ENCODE measurements at regions not wholly inside any gene's neighbourhood (a gene's known extent, or its start where the extent isn't known, plus 50 kb on each side); places are given as distances from the start of the nearest gene placed in this dataset.

DNA sequence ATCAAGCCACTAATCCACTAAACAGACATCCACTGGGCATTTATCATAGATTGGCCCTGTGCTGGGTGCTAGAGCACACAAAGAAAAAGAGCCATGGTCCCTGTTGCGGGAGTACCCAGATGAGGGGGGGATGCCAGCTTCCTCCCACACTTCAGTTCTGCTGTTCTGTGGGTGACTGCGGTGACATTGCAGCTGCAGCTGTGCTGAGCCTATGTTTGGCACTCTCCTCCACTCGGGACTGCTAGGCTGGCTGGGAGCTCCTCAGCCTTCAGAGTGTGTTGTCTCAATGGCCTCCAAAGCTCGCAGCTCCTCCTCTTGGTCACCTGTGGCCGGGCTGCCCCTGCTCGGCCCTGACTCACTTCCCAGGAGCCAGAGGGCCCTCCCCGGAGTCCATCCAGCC, 173.2 kb downstream of the CLCN4 start:
- no peak for DNase-seq (ENCODE audit: low read depth)
- no peak overlapping the region for H3K4me3 ChIP-seq (ENCODE audit: low read depth, low read length)
- TF ChIP-seq, protein P1, sequence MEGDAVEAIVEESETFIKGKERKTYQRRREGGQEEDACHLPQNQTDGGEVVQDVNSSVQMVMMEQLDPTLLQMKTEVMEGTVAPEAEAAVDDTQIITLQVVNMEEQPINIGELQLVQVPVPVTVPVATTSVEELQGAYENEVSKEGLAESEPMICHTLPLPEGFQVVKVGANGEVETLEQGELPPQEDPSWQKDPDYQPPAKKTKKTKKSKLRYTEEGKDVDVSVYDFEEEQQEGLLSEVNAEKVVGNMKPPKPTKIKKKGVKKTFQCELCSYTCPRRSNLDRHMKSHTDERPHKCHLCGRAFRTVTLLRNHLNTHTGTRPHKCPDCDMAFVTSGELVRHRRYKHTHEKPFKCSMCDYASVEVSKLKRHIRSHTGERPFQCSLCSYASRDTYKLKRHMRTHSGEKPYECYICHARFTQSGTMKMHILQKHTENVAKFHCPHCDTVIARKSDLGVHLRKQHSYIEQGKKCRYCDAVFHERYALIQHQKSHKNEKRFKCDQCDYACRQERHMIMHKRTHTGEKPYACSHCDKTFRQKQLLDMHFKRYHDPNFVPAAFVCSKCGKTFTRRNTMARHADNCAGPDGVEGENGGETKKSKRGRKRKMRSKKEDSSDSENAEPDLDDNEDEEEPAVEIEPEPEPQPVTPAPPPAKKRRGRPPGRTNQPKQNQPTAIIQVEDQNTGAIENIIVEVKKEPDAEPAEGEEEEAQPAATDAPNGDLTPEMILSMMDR (conservative IDR thresholded peaks at IDR 0.05; ENCODE audit: low read depth, low read length) = no peak

- no peak for DNase-seq (ENCODE audit: low read depth)
- no peak overlapping the region for H3K4me3 ChIP-seq (ENCODE audit: low read depth, low read length)
- TF ChIP-seq, protein P1 (conservative IDR thresholded peaks at IDR 0.05; ENCODE audit: low read depth, low read length) = no peak
Observed at GRCh38 chrX:10341309-10341708, 184.5 kb downstream of the CLCN4 start.

DNA sequence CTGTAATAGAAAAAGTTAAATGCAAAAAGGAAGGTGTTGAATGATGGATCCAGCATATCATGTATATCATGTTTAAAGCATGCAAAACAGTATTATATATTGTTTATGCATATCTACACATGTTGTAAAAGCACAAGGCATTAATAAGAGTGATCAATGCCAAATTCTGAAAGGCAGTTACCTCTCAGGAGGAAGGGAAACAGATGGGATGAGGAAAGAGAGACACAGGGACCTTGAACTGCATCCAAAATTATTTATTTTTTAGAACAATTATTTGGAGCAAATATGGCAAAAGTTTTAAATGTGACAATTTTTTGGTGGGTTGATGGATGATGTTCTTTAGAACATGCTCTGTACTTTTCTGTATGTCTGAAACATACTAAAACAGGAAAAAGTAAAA, 193.4 kb downstream of the CLCN4 start:
- TF ChIP-seq, protein P1 (conservative IDR thresholded peaks at IDR 0.05; ENCODE audit: low read depth, low read length) = no peak
- H3K4me3 ChIP-seq (ENCODE audit: low read depth, low read length) = no peak overlapping the region
- no peak for DNase-seq (ENCODE audit: low read depth)

DNA sequence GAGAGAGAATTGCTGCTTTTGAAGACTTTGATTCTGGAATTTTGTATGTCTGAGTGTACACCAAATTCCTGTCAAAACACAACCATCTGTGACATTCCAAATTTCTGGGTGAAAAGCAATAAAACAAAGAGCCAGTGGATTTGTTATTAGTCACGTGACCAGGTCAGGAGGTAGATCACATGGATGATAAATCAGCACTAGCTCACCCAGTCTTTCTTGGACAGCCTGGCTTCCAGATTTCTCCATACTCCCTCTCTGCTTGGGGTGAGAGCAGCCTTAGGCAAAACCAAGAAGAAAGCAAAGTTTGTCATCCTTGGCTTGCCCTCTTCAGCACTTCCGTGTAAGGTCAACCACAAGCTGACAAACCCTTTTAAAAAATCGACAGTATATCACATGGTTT, 194.2 kb downstream of the CLCN4 start:
- TF ChIP-seq, protein P1 (conservative IDR thresholded peaks at IDR 0.05; ENCODE audit: low read depth, low read length) = no peak
- DNase-seq (ENCODE audit: low read depth) = no peak
- H3K4me3 ChIP-seq (ENCODE audit: low read depth, low read length) = no peak overlapping the region

DNA sequence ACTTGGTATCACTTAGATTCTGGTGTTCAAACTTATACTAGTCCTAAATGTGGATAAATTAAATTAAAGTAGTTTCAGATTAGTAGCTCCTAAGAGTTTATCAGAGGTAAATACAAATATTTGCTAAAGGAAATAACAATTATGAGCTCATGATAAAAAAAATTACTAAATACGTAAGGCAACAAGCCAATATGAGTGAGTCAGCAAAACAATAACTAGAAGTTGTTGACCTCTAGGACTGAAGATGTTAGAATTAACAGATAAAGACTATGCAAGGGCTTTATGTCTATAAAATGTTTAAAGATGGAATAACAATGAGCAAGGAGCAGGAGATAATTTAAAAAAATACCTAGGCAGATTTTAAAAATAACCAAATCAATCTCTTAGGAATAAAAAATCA, 195.8 kb downstream of the CLCN4 start:
- H3K4me3 ChIP-seq (ENCODE audit: low read depth, low read length) = no peak overlapping the region
- DNase-seq (ENCODE audit: low read depth) = no peak
- TF ChIP-seq, protein P1 (conservative IDR thresholded peaks at IDR 0.05; ENCODE audit: low read depth, low read length) = no peak

DNA sequence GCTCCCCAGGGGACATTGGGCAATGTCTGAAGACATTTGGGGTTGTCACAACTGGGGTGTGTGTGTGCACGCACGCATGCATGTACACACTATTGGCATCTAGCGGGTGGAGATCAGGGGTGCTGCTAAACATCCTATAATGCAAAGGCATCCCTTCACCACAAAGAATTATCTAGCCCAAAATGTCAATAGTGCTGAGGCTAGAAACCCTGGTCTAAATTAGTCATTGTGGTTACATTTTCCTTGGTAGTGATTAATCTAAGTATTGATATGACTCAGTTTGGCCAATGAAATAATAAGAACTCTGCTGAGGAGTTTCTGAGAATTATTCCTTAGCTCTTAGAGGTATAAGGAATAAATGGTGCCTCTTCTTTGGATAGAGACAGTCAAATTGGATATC, 200.2 kb downstream of the CLCN4 start:
- TF ChIP-seq, protein P1 (conservative IDR thresholded peaks at IDR 0.05; ENCODE audit: low read depth, low read length) = no peak
- no peak for DNase-seq (ENCODE audit: low read depth)
- H3K4me3 ChIP-seq (ENCODE audit: low read depth, low read length) = no peak overlapping the region

DNA sequence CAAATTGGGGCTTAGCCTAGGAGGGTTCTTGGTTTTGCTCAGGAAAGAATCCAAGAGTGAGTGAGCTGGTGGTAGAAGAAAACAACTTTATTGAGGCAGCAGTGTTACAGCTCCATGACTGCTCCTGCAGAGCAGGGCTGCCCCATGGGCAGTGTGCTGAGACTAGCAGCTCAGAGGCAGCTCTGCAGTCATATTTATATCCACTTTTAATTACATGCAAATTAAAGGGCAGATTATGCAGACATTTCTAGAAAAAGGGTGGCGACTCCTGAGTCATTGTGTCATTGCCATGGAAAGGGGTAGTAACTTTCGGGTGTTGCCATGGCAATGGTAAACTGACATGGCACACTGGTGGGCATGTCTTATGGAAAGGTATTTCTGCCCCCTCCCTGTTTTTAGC, 202.2 kb downstream of the CLCN4 start:
- no peak for DNase-seq (ENCODE audit: low read depth)
- H3K4me3 ChIP-seq (ENCODE audit: low read depth, low read length) = no peak overlapping the region
- TF ChIP-seq, protein P1 (conservative IDR thresholded peaks at IDR 0.05; ENCODE audit: low read depth, low read length) = no peak
